MM.1S (cell line): ENCODE measurements at regions not wholly inside any gene's neighbourhood (a gene's known extent, or its start where the extent isn't known, plus 50 kb on each side); places are given as distances from the start of the nearest gene placed in this dataset.

Source experiments
- CTCF ChIP-seq: fragments of 300-600 bp; sonication (generic); IDR thresholded peaks from 2 replicates; pipeline ENCODE4 v1.5.1; 2016; ENCODE audit warnings: antibody characterized with exemption, low read length, mixed read lengths
- EZH2 ChIP-seq: fragments of 300-600 bp; sonication (generic); optimal IDR thresholded peaks from 2 replicates; pipeline ENCODE3; 2017; ENCODE audit warnings: low read depth, mild to moderate bottlenecking, antibody characterized with exemption, low read length, mixed read lengths

- TF ChIP-seq CTCF: peak; percentile 44
- no peak for TF ChIP-seq EZH2
Observed at GRCh38 chr22:19631899-19632667, 82.2 kb upstream of the SEPTIN5 start.
